HG03460 (cell line): ENCODE measurements at regions not wholly inside any gene's neighbourhood (a gene's known extent, or its start where the extent isn't known, plus 50 kb on each side); places are given as distances from the start of the nearest gene placed in this dataset.

Experiments used
- ATAC-seq: cut with Tn5 transposase; IDR thresholded peaks from one replicate; pipeline ENCODE4 v1.9.1; 2021; ENCODE audit not compliant: unreplicated experiment

DNA sequence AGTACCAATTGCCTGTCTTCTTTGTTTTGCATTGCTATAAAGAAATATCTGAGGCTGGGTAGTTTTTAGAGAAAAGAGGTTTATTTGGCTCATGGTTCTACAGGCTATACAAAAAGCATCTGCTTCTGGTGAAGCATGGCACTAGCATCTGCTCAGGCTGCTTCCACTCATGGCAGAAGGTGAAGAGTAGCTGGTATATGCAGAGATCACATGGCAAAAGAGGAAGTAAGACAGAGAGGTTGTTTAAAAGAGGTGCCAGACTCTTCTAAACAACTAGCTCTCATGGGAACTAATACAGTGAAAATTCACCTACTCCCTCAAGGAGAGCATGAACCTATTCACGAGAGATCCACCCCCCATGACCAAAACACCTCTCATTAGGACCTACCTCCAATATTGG lies 56.7 kb upstream of the GUCA2B start:
- ATAC-seq, result no peak

DNA sequence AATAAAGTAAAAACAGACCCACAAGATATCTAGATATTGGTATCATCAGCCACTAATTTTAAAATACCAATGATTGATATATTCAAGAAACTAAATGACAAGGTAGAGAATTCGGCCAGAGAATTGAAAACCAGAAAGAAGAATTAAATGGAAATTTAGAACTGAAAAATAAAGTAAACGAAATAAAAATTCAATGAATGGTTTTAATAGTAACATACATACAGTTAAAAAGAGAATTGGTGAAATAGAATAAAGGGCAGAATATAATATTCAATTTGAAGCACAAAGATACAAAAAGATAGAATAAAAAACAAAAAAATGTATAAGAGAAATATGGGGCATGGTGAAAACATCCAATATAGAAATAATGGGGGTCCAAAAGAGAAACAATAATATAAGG lies 64.0 kb upstream of the GUCA2B start:
- no peak for ATAC-seq

DNA sequence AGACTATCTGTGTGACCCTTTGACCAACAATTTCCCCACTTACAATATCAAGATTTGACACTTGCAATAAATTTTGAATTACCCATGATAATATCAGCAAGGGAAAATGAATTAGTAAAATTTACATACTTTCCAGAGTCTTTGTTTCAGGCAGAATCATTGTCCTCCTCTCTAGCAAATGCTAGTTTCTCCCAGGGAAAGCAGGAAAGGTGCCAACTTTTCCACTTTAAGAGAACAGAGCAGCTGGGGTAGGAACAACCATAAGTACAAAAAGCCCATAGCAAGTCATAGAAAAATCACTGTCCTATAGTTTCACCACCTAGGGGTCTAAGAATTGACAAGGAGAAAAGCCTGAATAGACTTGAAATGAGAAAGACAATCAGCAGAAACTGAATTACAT lies 67.1 kb upstream of the GUCA2B start:
- ATAC-seq, result no peak

DNA sequence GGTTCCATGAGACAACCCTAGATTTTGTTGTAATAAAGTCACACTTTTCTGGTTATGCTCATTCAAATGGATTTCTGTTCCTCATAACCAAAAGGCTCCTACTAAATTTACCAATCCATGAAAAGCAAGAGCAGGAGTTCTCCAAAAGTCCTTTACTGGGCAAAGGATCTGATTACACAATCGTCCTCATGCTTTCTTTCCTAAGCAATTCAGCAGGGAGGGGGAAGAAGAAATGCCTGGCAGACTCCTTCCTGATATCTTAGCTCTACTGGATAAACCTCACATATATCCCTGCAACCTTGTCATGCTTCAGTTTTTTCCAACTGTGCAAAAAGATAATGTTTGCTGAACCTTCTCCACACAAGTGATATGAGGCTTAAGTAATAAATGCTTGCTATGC lies 67.6 kb upstream of the GUCA2B start:
- no peak for ATAC-seq

DNA sequence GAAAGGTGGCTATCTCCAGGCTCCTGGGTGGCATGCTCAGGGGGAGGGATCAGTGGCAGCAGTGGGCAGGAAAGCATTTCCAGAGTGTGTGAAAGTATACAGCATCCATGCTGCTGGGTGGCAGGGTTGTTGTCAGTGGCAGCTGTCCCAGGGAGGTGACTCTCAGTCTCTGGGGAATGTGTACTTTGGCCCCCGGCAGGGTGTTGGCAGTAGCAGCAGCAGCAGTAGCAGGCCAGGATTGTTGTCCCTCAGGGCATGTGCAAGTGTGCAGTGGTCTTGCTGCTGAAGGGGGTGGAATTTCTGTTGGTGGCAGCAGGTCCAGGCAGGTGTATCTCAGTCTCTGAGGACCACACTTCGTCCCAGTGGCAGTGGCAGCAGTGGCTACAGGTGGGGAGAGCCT lies 71.7 kb upstream of the GUCA2B start:
- ATAC-seq, result no peak

DNA sequence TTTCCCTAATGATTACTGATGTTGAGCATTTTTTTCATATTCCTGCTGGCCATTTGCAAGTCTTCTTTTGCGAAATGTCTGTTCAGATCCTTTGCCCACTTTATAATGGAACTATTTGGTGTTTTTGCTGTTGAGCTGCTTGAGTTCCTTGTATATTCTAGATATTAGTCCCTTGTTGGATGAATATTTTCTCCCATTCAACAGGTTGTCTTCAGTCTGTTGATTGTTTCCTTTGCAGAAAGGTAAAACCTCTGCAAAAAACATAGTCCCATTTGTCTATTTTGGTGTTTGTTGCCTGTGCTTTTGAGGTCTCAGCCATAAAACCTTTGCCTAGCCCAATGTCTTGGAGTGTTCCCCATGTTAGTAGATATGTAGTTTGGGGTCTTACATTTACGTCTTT lies 78.0 kb upstream of the GUCA2B start:
- no peak for ATAC-seq

DNA sequence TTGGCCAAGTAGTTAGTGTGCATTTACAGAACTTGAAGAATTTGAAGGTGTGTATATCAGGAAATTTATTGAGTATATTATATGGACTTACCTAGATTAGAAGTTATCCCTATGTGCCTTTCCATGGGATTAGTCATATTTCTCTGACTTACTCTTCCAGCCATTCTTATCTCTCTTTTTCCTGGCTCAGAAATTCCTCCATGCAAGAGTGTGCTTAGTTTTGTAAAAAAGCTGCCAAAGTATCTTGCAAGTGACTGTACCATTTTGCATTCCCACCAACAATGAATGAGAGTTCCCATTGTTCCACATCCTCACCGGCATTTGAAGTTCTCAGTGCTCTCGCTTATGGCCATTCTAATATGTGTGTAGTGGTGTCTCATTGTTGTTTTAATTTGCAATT lies 82.2 kb upstream of the GUCA2B start:
- ATAC-seq, result no peak

DNA sequence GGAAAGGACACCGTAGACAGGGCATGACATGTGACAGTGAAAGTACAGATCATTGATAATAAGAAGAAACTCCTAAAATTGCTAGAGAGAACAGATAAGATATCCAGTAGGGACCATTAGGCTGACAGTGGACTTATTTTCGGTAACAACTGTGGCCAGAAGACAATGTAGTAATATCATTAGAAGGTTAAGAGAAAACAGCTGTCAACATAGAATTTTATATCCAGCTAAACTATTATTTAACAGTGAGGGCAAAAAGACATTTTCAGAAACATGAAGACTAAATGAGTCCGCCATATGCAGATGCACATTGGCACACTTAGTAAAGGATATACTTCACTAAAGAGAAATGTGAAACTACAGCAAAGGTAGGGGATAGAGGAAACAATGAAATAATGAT lies 95.4 kb upstream of the GUCA2B start:
- ATAC-seq, result no peak

DNA sequence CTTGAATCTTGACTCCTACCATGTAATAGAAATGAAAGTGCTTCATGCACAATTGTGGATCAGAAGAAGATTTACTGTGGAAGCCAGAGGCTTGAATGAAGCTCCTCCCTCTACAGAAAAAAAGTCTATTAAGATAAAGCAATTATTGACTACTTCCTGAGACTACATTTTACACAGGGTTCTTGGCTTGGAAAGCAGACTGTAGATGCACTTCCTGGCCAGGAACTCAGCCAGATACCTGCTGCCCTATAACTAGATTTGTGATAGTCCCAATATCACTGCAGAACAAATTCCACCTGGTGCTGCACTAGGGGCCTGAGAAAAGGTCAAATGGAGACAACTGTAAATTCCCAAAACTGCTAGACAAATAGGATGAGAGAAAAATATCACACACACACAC lies 96.8 kb upstream of the GUCA2B start:
- no peak for ATAC-seq

DNA sequence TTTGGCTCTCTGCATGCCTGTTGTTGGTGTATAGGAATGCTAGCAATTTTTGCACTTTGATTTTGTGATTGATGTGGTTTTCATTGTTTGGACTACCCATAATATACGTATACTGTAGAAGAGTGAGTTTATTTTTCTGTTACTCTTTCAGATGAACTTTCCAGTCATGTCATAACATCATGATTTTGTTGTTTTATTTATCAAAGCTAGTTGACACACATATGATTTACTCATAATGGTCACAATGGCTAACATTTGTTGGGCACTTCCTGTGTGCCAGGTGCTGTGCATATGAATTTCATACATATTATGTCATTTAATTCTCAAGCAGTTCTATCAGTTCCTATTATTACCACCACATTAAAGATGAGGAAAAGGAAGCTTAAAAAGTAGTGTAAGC lies 98.1 kb upstream of the GUCA2B start:
- no peak for ATAC-seq

DNA sequence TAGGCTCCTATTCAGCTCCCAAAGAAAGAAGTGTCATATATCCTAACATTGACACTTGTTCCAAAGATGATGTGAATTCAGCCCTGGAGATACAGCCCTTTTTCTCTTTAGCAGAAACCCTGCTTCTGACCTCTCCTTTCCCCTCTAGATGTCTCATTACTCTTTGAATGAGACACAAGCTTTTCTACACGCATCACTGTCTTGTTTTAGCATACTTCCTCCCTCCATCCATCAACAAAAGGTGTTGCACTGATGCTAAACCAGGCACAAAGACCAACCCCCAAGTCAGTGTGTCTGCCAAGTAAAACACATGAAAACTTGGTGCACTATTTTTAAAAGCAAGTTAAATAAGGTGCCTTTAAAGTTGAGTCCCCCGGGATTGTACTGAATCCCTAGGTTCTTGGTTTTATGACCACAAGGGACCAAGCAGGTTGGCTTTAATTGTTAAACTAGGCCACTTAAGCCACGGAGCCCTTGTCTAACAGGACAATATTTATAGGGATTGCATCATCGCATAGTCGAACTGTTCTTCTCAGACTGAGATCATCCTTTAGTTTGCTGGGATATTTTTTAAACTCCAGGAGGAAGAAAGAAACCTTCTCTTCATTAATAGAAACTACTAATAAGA lies 101.0 kb upstream of the GUCA2B start:
- ATAC-seq, result no peak

DNA sequence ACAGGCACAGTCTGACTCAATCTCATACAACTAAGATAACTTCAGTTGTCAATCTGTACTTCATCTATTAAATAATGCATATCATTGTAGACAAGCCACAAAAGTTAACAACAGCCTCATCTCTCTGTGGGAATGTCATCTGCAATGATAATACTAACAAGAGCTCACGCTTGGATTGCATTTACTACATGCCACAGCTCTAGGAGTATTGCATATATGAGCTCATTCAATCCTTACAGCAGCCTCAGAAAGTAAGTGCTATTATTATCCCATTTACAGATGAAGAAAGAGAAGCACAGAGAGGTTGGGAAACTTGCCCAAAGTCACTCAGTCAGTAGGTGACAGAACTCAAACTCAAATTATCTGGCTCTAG lies 105.7 kb upstream of the GUCA2B start:
- ATAC-seq, result no peak

DNA sequence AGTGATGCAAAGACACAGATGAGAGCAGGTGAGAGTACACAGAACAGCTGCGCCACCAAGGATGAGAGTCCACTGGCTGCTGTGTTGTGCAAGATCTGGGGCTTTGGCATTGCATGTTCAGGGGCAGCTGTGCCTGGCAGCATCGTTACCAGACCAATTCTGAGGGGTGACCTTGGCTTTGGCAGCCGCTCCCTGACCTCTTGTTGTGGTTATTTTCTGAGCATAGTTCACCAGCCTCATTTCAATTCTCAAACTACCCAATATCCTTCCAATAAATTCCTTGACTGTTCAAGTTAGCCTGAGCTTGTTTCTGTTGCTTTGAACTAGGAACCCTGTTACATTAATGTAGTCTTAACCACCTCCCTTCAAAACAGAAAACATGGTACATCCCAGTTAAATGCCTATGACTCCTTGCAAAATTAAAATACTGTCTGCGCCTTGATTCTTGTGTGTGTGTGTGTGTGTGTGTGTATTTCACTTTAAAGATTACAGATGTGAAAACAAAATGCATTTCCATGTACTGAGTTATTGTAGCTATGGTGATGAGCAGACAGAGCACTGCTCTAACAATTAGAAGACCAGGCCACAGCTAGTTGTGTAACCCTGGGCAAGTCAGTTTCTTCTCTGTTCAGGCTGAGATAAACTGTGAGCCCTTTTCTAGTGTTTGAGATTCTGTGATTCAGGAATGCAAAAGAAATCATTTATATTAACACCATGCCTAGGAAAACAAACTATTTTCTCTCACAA lies 106.3 kb upstream of the GUCA2B start:
- ATAC-seq, result no peak

DNA sequence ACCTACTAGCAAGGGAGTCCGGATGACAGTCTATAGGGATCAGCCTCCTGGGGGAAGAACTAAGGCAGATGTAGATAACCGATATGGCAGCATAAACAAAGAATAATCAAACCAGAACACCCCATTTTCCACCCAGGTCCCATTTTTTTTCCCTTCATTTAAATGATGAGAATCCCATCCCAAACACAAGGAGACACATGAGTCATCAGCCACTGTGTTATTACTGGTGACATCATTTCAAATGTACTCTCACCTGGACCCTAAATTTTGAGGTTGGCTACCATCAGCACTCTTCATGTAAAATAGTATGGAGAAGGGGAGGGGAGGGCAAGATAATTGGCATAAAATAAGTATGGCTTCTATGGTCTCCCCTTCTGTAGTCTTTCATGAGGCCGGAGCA lies 108.9 kb upstream of the GUCA2B start:
- ATAC-seq, result no peak

DNA sequence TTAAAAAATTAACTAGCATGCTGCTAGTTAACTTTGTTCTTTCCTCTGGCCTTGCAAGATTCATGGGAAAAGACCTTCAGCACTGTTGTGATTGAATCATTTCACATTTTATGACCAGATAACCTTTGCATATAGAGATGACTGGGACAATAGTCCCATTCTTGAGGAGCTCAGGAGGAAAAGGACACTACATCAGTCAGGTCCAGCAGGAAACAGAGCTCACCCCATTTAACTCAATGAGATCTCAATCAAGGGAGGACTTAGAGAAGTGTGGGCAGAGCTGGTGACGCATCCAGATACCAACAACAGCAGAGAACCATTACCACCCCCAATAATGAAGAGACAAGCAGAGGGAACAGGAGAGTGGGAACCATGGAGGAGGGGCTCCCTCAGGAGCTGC lies 109.4 kb upstream of the GUCA2B start:
- no peak for ATAC-seq

DNA sequence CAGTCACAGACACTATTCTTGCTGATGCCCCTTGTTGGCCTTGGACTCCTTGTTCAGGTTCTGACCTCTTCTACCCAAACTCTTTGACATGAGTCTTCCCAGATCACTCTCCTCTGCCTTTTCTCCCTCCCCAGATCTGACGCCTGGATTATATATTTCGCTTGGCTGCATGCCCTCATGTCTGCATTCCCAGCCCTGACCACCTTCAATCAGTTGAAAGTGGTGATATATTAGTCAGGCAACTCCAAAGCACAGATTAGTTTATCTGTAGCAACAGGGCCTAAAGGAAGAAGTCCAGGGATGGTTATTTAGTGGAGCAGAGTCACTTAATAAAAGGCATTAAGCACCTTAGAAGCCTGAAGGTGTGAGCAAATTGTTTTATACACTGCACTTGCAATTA lies 110.0 kb upstream of the GUCA2B start:
- ATAC-seq, result no peak

DNA sequence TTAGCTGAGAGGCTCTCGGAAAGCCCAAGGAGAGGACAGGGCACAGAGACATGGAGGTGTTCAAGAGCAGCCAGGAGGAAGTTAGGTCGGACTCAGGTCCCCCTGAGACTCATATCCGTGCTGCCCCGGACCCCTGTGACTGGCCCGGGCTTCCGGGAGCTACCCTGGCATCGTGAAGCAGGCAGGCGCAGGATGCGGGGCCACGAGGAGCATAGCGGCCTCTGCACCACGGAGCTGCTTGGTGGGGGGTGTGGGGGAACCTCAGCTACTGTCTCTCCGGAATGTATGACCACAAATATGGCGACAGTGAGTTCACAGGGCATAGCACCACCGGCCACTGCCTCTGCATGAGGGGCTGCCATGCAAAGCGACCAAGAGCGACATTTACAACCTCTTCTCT lies 112.2 kb upstream of the GUCA2B start:
- ATAC-seq, result no peak

DNA sequence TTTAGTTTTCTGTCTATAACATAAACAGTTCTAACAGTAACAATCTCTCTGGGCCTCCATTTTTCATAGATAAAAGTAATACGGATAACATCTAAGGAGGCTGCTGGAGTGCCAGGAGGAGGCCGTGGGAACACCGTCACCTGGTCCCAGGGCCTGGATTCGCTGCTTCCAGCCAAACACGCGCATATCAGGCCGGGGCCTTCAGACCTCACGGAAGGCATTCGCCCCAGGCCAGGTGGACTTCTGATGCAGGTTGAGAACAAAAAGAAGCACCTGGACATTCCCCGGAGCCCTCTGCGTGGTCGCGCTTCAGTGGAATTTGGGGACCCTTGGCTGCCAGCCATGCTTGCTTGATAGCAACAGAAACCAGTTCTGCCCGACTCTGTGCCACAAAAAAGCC lies 113.1 kb upstream of the GUCA2B start:
- no peak for ATAC-seq

DNA sequence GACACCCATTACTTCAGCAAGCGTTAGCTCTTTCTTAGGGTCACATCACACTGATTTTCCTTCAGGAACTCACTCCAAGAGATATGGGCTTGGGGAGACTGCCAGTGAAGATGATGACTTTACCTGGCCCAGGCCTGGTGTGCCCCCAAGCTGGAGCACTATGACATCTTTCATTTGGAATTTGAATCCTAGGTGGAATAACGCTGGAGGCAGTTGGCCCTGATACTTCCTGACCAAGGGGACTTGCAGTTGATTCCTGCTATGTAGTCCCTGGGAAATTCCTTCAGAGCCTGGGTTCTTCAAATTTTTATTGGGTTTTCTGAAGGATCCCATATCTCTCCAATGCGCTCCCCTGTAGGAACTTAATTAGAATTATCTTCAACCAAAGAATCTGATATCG lies 114.9 kb upstream of the GUCA2B start:
- no peak for ATAC-seq

DNA sequence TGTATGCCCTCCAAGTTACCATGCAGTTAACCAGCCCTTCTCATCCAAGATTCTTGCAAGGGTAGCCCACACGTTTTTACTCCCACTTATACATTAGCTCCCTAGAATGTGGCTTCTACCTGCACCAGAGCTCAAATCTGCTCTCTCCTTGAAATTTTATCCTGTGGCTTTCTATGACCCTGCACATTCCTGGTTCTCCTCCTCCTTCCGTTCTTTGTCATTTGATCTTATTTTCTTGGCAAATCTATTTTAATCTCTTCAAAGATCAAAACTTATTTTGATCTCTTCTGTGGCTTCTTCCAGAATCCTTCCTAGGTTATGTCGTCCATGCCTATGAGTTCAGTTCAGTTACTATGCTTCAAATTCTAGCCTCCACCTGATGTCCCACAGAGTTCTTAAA lies 115.6 kb upstream of the GUCA2B start:
- no peak for ATAC-seq

DNA sequence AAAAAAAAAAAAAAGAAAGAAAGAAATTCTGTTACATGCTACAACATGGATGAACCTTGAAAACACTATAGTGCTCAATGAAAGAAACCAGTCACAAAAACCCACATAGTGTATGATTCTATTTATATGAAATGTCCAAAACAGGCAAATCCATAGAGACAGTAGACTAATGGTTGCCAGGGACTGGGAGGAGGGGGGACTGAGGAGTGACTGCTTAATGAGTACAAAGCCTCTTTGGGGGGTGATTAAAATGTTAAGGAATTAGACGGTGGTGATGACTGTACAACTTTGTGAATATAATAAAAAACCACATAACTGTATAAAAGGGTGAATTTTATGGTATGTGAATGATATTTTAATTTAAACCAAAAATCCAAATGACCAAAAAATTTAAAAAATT lies 116.0 kb upstream of the GUCA2B start:
- ATAC-seq, result no peak

DNA sequence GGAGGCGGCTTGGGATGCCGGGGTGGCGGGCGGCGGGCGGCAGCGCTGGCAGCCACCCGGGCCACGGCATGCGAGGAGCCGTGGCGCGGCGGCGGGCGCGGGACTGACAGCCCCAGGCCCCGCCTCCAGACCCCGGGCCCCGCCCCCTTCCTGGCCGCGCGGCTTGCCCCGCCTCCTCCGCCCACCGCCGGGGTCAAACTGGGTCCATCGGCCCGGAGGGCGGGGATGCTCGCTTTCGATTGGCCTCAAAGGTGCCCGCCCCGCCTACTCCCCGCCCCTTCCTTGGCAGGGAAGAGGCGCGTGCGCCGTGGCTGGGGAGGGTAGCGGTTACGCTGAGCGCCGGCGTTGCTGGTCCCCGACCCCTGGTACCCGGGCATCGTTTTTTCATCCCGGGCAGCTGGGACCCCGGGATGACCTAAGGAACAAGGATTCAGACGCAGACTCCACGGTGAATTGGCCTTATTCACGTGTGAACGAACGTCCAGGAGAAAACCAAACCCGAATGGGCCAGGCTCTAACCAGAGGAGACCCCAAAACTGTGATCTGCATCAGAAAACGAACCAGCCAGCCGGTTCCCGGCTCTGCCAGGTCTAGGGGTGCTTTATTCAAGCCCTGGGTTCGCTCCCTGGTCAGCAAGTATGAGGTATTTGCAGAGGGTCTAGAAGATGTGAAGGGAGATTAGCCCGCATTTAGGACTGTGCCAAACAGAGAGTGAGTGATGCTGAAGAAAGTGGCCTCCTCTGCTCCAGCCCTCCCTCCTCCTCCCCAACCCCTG lies 117.2 kb upstream of the GUCA2B start:
- peak; percentile 83 for ATAC-seq
